BJ (cell line): ENCODE measurements at regions not wholly inside any gene's neighbourhood (a gene's known extent, or its start where the extent isn't known, plus 50 kb on each side); places are given as distances from the start of the nearest gene placed in this dataset.

Source experiments
- CTCF ChIA-PET: fragments of 350-600 bp; formaldehyde crosslinking; extraction: SDS; loops from one replicate; lab custom pipeline; 2021; ENCODE audit warnings: antibody characterized with exemption, inconsistent platforms; lab: Yijun Ruan, JAX
- POLR2A ChIA-PET: fragments of 300-600 bp; sonication (Branson Sonifier 250); formaldehyde crosslinking; extraction: SDS; loops from one replicate; lab custom pipeline; 2021; ENCODE audit warnings: antibody characterized with exemption; lab: Charles Lee
- DNase-seq: peaks from one replicate; pipeline ENCODE4 v3.0.0-alpha.2; 2011; ENCODE audit warnings: low read depth
- H3K27me3 ChIP-seq: 2 replicates; pipeline ENCODE4 v1.6.0; 2011; ENCODE audit warnings: low read length; ENCODE audit not compliant: control insufficient read depth, insufficient read depth
- H3K36me3 ChIP-seq: 2 replicates; pipeline ENCODE4 v1.5.1; 2011; ENCODE audit warnings: low read length; ENCODE audit not compliant: control insufficient read depth, insufficient read depth
- H3K4me3 ChIP-seq: 2 replicates; pipeline ENCODE4 v1.5.1; 2011; ENCODE audit warnings: low read depth, mild to moderate bottlenecking, control low read depth, low read length
- TF ChIP-seq, protein P1 (sequence below): IDR thresholded peaks from 2 replicates; pipeline ENCODE4 v1.5.1; 2011; ENCODE audit warnings: low read depth, mild to moderate bottlenecking, control low read depth, inconsistent platforms, low read length, moderate library complexity; ENCODE audit not compliant: insufficient read depth

DNA sequence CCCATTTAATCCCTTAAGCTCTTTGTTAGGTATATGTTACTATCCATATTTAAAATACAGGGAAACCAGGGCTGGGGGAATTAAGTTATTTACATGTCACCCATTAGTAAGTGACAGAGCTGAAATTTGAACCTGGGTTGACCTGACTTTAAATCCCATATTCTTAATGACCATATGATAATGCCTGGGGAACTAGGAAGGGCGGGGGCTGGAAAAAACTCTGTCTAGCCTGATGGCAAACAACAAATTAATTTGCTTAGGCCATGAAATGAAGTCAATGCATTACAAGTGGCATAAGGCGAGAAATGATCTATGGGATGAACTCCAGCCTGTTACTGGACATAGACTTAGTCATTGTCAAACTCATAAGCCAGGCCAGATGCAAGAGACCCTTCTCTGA, 325.7 kb upstream of the WWC1 start:
- ChIA-PET CTCF (interaction anchor here (1.0 to 1.8 kb wide), 2 partner anchors 10 to 13 kb away, joined by 3 to 9 read pairs; no protein-coding TSS in a partner anchor), POLR2A (no interaction called here)
- H3K4me3 ChIP-seq: no peak overlapping the region
- TF ChIP-seq, protein P1, sequence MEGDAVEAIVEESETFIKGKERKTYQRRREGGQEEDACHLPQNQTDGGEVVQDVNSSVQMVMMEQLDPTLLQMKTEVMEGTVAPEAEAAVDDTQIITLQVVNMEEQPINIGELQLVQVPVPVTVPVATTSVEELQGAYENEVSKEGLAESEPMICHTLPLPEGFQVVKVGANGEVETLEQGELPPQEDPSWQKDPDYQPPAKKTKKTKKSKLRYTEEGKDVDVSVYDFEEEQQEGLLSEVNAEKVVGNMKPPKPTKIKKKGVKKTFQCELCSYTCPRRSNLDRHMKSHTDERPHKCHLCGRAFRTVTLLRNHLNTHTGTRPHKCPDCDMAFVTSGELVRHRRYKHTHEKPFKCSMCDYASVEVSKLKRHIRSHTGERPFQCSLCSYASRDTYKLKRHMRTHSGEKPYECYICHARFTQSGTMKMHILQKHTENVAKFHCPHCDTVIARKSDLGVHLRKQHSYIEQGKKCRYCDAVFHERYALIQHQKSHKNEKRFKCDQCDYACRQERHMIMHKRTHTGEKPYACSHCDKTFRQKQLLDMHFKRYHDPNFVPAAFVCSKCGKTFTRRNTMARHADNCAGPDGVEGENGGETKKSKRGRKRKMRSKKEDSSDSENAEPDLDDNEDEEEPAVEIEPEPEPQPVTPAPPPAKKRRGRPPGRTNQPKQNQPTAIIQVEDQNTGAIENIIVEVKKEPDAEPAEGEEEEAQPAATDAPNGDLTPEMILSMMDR: no peak
- no peak for DNase-seq
- H3K36me3 ChIP-seq: no peaks in the 10 kb centered on the region
- no peaks in the 10 kb centered on the region for H3K27me3 ChIP-seq

DNA sequence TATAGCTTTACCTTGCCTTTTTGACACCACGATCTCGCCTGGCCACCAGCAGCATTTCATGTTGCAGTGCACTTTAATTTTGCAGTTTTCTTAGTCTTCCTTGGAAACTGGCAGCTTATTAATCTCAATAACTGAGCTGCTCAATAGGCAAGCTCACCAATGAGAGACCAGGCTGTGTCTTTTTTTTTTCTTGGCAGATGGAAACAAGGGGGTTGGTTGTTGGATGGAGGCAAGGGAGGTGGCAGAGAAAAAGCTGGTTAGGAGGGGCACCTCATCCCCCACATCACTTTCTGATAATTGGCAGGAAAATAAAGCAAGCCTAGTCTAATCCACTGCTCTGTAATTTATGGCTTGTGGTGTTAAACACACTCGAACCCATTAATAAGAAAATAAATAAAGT, 324.5 kb upstream of the WWC1 start:
- ChIA-PET POLR2A (no interaction called here), CTCF (interaction anchor here (0.6 to 1.6 kb wide), 5 partner anchors 9 to 379 kb away, joined by 3 read pairs; no protein-coding TSS in a partner anchor)
- Histone ChIP-seq H3K27me3 (no peaks in the 10 kb centered on the region), H3K4me3 (no peak overlapping the region), H3K36me3 (no peaks in the 10 kb centered on the region)
- DNase-seq: no peak
- TF ChIP-seq, protein P1: no peak

DNA sequence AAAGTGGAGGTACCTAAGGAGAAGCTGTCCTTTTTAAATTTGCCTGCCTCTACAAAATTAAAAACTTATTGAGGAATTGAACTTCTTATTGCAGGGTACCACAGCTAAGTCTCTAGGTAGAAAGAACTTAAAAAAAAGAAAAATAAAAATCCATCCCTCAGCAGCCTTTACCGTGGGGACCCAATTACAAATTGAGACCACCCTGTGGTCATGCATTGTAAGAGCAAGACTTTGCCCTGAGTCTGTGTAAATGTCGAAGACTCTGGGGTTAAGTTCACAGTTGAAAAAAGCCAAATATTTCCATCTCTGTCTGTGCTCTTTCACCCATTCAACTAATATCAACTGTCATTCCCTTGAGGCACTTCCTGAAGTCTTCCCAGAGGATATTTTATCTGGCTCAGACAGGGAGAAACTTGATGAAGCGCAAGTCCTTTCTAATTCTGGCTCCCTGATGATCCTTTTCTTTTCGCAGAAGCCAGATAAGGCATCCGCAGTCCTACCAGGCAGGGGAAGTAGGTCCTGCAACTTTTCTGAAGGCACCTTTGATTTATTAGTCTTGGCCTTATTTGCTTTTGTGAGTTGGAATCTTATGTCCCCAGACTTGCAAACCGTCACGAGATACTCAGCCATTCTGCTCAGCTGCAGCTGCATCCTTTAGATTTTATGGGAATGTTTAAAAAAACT, 323.8 kb upstream of the WWC1 start:
- ChIA-PET POLR2A (no interaction called here), CTCF (interaction anchor here (1.6 kb wide), 1 partner anchor 380 kb away, joined by 3 read pairs; no protein-coding TSS in a partner anchor)
- TF ChIP-seq, protein P1: no peak
- Histone ChIP-seq H3K36me3 (no peaks in the 10 kb centered on the region), H3K4me3 (no peak overlapping the region), H3K27me3 (no peaks in the 10 kb centered on the region)
- DNase-seq: no peak

DNA sequence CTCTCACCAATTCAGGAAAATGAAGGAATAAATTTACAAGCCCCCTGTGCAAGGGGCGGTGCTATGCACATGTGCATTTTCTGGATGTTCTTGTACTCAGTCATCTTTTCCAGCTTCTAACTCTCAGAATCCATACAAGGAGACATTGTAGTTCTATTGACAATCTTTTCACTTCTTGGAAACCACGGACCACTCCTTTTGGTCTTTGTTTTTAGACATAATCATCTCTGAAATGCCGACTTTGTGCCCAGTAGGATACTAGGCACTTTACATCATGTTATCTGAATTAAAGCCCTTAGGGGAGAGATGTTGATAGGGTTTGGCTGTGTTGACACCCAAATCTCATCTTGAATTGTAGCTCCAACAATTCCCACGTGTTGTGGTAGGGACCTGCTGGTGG, 322.6 kb upstream of the WWC1 start:
- TF ChIP-seq, protein P1: no peak
- Histone ChIP-seq H3K36me3 (no peaks in the 10 kb centered on the region), H3K27me3 (no peaks in the 10 kb centered on the region), H3K4me3 (no peak overlapping the region)
- CTCF ChIA-PET: interaction anchor here (0.8 to 1.2 kb wide), 2 partner anchors 22 to 386 kb away, joined by 3 read pairs; no protein-coding TSS in a partner anchor
- DNase-seq: no peak
- POLR2A ChIA-PET: no interaction called here

DNA sequence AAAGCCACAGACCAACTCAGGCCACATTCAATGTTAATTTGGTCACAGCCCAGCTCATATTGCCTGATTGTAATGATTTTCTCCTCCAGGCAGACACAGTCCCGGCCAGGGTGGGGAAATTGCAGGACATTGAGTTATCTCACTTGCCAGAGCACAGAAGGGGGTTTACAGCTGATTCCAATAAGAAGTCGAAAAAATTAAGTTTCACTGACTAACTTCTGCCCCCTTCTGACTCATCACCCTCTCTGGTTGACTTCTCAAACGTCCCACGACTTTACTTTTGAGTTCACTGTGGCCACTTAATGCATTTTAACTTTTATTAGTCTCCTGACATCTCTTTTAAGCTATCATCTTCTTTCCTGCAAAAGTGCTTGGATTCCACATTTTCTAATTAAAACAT, 321.4 kb upstream of the WWC1 start:
- Histone ChIP-seq H3K36me3 (no peaks in the 10 kb centered on the region), H3K4me3 (no peak overlapping the region), H3K27me3 (no peaks in the 10 kb centered on the region)
- DNase-seq: peak; percentile 14
- TF ChIP-seq, protein P1: 0 out of 2 replicates have a peak, but pooled peaks have one; percentile 18
- POLR2A ChIA-PET: no interaction called here
- CTCF ChIA-PET: interaction anchor here (0.5 to 1.6 kb wide), 5 partner anchors 11 to 372 kb away, joined by 3 to 6 read pairs (median 4); no protein-coding TSS in a partner anchor
